NK-92 treated with Interleukin-12 subunit alpha and Interleukin-12 subunit beta, amount 100 ng/mL, for 24 hours (cell line): ENCODE measurements at regions not wholly inside any gene's neighbourhood (a gene's known extent, or its start where the extent isn't known, plus 50 kb on each side); places are given as distances from the start of the nearest gene placed in this dataset.

Experiments used
- DNase-seq: peaks from one replicate; lab custom pipeline; 2025; lab: John Stamatoyannopoulos, UW

DNA sequence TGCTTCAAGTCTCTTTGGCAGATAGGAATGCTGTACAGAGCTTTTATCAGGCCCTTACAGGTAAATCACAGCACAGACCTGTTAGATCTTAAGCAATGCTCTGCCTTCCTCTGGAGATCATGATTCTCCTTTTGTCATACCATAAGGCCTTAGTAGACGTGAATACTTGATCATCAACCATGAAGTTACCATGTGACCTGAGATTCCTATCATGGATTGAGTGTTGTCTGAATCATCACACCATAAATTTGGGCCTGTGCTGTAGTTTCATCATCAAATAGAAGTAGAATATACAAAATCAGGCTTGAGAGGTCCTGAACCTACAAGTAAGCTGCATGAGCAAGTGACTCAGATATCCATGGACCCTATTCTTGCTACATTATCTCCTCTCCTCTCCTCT, 466.8 kb upstream of the INTU start:
- DNase-seq: no peak

DNA sequence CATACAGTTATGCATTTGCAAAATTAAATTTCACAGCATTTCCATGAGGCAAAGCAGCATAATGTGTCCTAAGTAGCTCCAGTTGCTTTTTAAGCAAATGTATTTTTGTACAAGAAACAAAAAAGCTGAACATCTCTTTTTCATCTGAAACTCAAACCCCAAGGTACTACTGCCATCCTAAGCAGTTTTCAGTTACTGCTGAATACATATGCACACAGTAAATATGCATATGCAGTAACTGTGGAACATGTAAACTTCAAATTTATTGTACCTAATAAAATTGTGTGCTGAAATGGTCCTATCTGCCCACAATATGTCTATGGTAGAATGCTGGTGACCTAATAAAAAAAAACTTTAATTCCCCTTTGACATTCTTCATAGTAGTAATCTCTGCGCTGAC, 458.6 kb upstream of the INTU start:
- no peak for DNase-seq

DNA sequence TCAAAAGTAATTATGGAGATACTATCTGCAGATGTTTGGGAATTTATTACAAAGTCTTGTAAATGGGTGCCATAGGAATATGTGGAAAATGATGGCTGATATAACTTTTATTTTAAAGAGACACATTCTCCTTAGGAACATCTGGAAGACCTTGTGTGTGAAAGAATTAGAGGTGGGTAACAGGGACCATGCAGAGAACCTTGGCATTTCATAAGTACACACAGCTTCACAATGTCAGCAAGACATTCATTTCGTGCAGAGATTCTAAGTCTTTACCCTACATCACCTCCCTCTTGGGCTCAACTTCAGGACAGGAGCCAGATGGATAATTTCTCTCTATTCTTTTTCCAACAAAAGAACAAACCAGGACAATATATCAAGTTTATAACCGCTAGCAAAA, 458.1 kb upstream of the INTU start:
- DNase-seq: no peak

DNA sequence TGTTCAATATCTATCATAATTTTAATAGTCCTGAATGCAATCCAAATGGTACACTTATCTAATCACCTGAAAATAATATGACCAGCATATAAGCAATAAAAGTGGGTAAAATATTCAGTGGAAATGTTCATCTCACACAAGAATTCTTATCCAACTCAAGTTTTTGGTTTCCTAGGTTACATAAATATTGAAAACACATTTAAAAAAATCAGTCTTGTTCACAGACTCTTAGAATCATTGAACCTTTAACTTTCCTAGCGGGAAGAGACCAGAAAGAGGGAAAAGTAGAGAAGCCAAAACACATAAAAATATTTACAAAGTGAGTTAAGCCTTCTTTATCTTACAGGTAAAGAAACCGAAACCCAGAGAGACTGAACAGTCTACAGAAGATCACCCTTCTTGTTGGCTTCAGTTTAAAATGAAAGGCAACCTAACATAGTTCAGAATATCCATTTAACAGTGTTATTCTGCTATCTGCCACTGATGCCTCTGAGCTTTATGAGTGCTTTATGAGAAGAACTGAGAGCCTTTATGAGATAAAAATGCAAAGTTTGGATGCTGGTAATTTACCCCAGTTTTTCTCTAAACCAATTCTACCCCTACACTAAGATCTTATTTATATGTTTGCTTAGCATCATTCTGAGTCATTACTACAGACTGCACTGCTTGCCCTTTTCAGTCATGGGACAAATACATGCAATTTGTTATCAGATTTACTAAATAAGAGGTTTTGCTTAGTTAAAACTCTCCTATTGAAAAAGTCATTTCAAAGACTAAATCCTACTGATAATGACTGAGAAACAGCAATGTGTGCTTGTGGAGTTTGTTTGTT, 453.3 kb upstream of the INTU start:
- DNase-seq: no peak

DNA sequence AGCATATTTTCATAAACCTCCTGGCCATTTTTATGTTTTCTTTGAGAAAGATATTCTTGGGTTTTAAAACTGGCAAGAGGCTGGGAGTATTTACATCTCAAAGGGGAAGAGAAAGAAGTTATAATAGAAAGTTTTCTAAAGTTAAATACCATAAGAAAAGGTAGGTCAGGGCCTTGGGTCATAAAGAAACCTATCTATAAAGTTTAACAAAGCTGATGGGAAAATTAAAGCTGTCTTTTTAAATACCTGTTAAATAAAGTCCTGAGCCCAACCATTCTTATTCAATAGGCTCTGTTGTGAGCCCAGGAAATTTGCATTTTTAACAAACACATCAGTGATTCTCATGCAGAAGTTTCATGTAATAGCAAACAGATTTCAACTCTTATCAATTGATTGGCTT, 451.8 kb upstream of the INTU start:
- DNase-seq: no peak

DNA sequence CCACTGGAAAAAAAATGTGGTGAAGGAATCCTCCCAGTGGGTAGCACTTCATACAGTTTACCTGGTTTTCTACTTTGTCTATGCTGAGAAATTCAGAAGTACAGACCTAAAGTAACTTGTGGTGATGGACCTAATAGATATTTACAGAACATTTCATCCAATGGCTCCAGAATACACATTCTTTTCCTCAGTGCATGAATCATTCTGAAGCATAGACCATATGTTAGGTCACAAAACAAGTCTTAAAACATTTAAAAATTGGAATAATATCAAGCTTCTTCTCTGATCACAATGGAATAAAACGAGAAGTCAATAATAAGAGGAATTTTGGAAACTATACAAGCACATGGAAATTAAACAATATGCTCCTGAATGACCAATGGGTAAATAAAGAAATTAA, 450.1 kb upstream of the INTU start:
- no peak for DNase-seq

DNA sequence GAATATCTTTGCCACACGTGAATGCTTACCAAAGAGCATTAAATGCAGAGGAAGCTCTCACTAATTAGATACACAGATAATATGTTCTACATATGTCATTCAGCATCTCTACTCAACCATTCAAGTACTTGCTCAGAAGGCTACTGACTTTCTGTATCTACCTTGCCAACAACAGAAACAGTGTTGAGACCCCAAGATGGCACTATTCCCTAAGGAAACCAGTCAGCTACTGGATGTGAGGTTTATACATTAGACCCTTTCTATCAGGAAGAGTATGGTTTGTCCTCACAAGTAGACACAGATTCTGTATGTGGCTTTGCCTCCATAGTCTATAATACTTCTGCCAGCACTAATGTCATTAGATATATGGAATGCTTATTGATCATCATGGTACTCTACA, 443.9 kb upstream of the INTU start:
- DNase-seq: no peak

DNA sequence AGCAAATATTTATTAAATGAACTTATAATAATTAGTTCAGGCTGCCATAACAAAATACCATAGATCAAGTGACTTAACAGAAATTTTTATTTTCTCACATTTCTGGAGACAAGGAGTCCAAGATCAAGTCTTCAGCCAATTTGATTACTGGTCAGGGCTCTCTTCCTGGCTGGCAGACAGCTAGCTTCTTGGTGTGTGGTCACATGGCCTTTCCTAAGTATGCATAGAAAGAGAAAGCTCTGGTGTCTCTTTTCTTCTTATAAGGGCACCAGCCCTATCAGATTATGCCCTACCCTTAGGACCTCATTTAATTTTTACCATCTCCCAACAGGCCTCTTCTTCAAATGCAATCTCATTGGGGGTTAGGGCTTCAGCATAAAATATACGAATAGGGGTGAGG, 438.5 kb upstream of the INTU start:
- no peak for DNase-seq

DNA sequence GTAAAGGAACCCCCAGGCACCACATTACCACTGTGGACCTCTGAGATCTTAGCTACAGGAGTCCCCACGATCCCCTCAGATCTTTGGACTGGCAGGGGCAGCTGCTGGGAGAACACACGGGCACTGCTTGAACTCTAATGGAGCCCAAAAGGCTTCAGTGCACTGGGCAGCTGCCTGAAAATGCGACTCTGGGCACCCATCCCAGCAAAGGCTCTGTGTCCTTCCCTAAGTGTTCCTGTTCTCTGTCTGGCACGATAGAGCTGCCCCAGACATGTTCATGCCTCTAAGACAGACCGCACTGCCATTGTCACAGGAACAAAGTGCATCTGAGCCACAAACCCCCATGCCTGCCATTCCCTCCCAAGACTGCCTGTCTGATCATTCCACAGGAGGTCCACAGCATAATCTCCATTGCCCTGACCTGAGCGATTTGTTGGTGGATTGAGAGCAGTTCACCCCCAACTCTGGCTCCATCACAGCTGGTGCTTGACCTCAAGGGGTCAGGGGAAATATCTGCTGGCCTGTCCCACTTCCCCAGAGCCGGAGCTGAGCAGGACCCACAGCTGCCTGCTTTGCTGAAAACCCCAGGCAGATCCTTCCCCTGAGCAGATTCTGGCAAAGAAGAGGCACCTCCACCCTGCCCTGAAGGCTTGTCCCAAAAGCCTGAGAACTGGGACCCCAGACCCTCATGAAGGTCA, 436.0 kb upstream of the INTU start:
- DNase-seq: no peak

DNA sequence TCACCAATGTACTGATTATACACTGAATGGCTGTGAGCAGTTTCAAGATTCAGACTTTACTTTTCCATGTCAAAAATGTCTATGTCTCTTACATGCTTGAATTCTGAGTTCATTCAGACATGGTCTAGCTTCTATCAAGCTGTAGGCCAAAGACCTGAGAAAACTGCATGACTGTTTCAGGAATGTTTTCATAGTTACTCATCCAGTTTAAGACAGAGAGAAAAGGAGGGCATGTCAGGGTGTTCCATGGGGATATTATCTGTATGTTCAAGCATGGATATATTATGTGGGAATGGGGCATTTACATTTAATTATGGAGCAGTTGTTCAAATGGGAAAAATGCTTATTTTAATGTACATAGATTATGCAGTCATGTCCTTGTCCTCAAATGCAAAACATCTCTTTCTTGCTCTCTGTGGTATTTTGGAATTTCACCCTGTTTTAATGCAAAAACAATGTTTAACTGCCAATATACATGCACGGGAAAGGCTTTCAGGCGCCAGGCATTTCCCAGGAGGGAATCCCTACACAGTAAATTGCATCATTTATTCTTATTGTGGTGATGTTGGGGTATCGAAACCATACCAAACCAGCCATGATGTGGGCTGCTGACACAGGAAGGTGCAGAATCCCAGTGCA, 429.1 kb upstream of the INTU start:
- DNase-seq: no peak

DNA sequence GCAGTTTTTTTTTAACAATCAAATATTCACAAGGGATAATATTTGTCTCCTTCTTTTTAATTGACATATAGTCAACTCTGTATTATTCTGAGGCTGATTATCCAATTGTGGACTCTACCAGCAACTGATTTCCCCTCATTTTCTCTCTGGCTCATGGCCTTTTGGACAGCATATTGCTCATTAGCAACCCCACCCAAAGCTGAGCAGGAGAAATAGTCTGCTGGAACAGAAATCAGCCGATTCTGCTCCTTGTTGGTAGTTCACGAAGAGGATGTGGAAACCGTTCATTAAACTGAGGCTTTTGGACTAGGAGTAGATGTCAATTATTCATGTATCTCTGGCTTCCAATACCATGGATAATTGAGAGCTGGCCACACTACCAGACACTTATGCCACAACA, 428.4 kb upstream of the INTU start:
- DNase-seq: no peak

DNA sequence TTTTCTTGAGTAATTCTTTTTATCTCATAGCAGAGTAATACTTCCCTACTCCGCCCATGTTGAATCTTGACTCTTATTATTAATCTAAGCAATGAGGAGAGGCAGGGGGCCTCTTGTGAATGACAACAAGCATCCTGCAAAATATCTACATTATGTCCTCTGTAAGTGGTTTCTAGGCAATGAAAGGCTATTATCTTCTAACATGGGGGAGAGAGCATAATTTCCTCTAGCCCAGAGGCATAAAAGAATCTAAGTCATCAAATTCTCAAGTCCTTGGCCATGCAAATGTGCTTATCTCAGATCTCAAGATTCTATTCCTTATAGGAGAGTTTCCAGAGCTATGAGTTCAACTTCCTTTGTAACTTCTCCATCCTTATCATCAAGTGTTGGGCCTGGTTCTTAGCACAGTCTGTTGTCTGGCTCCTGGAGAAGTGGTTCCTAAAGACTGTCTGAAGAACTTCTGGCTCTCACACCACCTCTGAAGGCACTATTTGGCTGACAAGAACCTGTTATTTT, 423.1 kb upstream of the INTU start:
- DNase-seq: no peak

DNA sequence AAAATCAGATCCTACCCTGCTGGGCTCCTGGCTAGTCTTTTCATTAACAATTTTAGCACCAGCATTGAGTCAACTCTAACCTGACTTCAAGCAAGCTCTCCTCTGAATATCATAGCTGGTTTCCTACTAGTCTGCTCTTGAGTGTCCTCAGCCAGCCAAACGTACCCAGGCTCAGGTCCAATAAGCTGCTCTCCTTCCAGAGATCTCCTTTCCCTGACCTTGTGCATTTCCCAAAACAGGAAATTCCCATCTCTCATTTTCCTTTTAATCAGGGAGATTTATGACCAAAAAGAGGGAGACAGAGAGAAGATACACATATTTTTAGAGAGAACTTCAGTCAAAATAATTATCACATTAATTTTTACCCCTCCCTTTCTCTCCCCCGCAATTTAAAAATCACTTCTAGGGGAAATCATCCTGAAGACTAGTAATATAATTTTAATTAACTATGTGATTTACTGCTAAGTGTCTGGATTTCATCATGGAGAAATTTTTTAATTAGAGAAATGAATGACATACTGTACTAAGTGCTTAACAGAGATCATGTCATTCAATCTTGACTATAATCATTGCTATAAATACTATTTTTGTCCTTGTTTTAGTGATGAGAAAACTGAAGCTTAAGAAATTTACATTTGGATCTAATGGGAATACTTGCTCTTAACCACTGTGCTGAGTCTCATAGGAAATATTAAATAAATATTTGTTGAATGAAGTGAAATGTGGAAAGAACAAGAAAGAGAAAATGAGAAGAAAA, 421.7 kb upstream of the INTU start:
- DNase-seq: no peak

DNA sequence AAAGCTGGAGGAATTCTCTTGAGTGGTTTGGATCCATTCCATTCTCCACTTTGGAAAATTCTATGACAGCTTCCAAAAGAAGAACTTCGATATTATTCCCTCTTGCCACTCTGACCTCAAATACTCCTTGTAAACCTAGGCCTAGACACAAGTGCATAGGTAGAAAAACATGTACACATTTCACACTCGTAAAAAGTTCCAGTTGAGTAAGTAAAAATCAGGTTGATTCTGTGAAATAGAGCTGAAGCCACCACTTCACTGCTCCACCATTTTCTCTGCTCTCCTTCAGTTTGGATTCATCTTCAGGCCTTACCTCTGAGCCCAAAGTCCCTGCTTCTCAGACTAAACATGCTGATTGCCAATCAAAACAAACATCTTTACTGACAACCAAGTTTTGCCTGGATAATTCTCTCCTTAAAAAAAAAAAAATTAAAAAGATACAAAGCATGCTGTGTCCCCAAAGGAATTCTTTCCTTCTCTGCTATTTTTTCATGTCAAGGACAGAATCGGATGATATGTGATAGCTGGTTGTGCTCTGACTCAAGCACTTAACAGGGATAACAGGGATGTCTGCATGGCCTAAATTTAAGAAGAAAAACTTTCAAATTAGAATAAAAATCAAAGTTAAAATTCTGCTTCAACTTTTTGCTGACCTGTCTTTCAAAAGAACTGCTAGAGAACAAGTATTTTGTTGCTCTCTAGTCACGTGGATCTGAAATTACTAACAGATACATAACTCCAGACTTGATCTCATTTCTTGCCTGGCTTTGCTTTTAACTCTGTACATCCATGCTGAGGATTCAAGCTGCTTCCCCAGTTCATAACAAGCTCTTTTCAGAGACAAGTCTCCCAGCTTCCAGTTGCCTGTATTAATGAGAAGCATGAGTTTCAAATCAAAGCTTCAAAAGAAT, 420.9 kb upstream of the INTU start:
- no peak for DNase-seq

DNA sequence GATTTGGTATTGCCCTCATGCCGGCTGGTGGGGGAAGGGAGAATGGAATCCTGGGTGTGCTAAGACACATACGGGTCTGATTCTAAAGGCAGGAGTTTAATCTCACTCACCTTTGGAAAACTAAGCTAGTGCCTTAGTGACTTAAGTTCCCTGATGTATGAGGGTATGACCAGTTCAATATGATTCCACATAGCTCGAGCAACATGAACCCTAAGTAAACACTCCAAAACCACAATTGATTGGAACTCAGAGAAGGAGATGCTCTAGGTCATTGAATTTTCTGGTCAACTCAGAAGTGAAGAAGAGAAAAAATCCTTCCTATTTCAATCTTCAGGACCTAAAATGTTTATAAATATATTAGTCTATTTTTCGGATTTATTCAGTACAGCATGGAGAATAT, 420.1 kb upstream of the INTU start:
- DNase-seq: no peak

DNA sequence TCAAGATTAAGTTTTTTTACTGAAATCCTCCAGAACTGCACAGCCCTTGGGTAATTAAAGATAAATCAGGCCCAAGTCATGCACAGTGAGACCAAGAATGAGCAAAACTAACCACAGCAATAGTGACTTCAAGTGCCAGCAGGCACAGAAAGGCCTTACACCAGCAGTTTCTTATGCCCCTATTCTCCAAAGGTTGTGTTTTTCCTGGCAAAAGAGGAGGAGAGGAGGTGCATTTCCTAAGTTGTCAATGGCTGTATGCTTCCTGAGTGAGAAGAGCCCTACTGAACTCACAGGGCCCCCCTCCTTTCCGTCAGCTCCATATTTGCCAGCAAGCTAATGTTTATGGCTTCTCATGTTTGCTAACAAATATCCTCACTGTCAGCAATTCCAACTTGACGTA, 418.7 kb upstream of the INTU start:
- no peak for DNase-seq

DNA sequence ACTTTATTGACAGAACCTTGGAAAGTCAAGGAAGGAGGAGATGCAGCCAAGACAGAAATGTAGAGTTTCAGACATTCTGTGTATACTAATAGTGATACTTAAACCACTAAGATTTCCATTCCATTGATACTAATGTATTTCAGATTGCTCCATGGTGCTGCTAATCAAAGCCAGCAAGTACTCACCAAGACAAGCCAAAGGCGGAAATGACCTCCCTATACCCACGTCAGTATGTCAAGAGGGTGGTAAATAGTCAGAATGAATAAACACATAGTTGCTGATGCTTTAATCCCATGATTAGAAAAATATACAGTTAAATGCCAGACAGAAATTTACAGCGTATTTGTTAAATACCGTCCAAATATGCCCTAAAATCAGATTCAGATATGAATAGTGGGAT, 417.8 kb upstream of the INTU start:
- DNase-seq: no peak

DNA sequence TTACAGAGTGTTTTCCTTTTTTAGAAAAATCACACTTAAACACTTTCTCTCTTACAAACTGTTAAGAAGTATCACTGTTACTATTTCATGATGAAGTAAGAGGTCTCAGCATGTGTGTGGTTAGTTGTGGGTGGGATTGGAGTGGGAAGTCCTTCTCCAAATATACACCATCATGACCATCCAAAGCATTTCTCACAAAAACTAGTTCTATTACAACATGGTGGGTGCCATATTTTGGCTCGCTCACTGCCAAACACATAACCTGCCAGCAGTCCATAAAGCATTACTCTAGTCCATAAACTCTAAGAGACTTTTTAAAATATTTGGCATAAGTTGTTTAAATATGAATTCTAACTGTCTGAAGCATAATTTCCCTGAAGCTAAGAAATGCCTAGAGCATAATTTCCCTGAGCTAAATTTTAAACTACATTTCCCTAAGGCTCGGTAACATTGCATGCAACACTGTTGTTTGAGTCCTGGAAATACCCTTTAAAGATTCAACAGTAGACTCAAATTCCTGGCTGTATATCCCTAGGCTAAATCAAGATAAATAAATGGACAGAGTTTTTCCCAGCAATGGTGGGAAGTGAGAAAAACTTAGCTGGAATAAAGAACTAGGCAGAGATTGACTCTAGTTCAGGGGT, 415.0 kb upstream of the INTU start:
- no peak for DNase-seq

DNA sequence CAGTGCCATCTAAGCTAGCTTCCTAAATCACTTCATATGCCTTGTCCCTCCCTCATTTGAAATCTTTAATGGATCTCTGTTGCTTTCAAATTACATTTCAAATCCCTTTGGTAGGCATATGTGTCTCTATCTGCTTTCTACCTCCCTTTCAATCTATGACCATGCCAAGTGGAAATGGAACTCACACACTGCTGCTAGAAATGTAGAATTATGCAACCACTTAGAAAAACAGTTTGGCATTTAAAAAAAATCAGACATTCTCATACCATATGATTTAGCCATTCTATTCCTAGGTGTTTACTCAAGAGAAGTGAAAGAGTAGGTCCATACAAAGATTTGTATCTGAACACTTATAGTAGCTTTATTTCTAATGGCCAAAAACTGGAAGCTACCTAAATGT, 413.5 kb upstream of the INTU start:
- no peak for DNase-seq

DNA sequence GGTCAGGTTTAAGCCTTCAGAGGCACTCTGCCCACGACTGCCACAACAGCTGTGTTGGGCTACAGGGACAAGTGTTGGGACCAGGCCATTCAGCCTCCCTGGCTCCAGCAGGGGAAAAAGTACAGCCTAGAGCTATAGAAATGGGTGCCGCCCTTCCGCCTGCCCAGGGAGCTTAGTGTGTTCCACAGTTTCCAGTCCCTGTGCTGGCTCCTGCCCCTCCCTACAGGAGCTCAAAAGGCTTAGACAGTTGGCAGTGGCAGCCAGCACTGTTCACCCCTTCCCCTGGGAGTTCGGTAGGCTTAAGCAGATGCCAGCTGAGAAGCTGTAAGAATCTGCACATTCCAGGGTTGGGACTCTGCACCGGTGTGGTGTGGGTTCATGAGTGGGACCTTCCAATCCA, 408.2 kb upstream of the INTU start:
- DNase-seq: no peak
